Muscle layer of duodenum (tissue), 2 donors: ENCODE measurements at regions not wholly inside any gene's neighbourhood (a gene's known extent, or its start where the extent isn't known, plus 50 kb on each side); places are given as distances from the start of the nearest gene placed in this dataset.

Source experiments
- H3K27ac ChIP-seq: one replicate; pipeline ENCODE4 v1.7.0; 2013; ENCODE audit warnings: mild to moderate bottlenecking, low read length
- H3K27me3 ChIP-seq: one replicate; pipeline ENCODE4 v1.7.0; 2013; ENCODE audit warnings: low read depth, mild to moderate bottlenecking, control low read depth, low read length
- H3K36me3 ChIP-seq, 2 donors: one replicate each; pipeline ENCODE4 v1.7.0; 2013; ENCODE audit warnings: low read length in 2 of 2, control low read depth in 1 of 2, mild to moderate bottlenecking in 1 of 2; ENCODE audit not compliant: insufficient read depth in 2 of 2, control insufficient read depth in 1 of 2
- H3K4me1 ChIP-seq, 2 donors: one replicate each; pipeline ENCODE4 v1.7.0; 2013; ENCODE audit warnings: low read length in 2 of 2, mild to moderate bottlenecking in 2 of 2, control low read depth in 1 of 2, moderate library complexity in 1 of 2; ENCODE audit not compliant: insufficient read depth in 2 of 2, control insufficient read depth in 1 of 2
- H3K4me3 ChIP-seq, 2 donors: one replicate each; pipeline ENCODE4 v1.7.0; 2013; ENCODE audit warnings: low read length in 2 of 2, low read depth in 1 of 2, mild to moderate bottlenecking in 1 of 2
- H3K9me3 ChIP-seq, 2 donors: one replicate each; pipeline ENCODE4 v1.7.0; 2013; ENCODE audit warnings: low read length in 2 of 2, control low read depth in 1 of 2, mild to moderate bottlenecking in 1 of 2; ENCODE audit not compliant: control insufficient read depth in 1 of 2
- donor health status: healthy.

- H3K27ac ChIP-seq, result no peak overlapping the region
- no peaks in the 10 kb centered on the region for H3K4me1 ChIP-seq
- no peaks in the 10 kb centered on the region for H3K27me3 ChIP-seq
- H3K4me3 ChIP-seq, result no peak overlapping the region
- no peaks in the 10 kb centered on the region for H3K36me3 ChIP-seq
- no peaks in the 10 kb centered on the region for H3K9me3 ChIP-seq
Measured at GRCh38 chr2:239905884-239906654, 119.1 kb downstream of the NDUFA10 start.

GRCh38 chr2:239905306-239905705 is 119.8 kb downstream of the NDUFA10 start:
- no peaks in the 10 kb centered on the region for H3K4me1 ChIP-seq
- no peaks in the 10 kb centered on the region for H3K36me3 ChIP-seq
- H3K4me3 ChIP-seq, result no peak overlapping the region
- no peaks in the 10 kb centered on the region for H3K27me3 ChIP-seq
- H3K9me3 ChIP-seq, result no peaks in the 10 kb centered on the region
- H3K27ac ChIP-seq, result no peak overlapping the region

- Histone ChIP-seq H3K27me3 (no peaks in the 10 kb centered on the region), H3K9me3 (no peaks in the 10 kb centered on the region), H3K36me3 (no peaks in the 10 kb centered on the region), H3K4me3 (no peak overlapping the region), H3K27ac (no peak overlapping the region), H3K4me1 (no peaks in the 10 kb centered on the region)
Measured at GRCh38 chr2:239904496-239904895, 120.6 kb downstream of the NDUFA10 start.

GRCh38 chr2:239903803-239904202 is 121.3 kb downstream of the NDUFA10 start:
- H3K36me3 ChIP-seq, result no peaks in the 10 kb centered on the region
- no peaks in the 10 kb centered on the region for H3K4me1 ChIP-seq
- H3K9me3 ChIP-seq, result no peaks in the 10 kb centered on the region
- no peaks in the 10 kb centered on the region for H3K27me3 ChIP-seq
- no peak overlapping the region for H3K4me3 ChIP-seq
- no peak overlapping the region for H3K27ac ChIP-seq

DNA sequence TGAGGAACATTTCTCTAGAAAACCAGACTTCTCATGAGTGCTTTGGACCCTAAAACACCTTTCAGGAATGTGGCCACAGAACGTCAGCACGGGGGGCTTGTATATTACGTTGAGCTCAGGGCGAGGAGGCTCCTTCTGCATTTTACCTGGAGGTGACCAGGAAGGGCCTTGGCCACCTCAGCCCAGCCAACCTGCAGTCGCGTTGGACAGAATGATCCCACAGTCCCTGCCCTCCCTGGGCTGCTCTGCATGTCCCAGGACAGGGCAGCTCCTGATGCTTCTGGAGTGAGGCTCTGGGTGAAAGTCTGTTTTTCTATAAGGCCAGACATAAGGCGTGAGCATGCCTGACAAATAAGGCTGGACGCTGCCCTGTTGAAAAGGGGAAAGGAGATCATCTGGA is 121.9 kb downstream of the NDUFA10 start:
- no peaks in the 10 kb centered on the region for H3K36me3 ChIP-seq
- no peaks in the 10 kb centered on the region for H3K4me1 ChIP-seq
- no peak overlapping the region for H3K4me3 ChIP-seq
- H3K9me3 ChIP-seq, result no peaks in the 10 kb centered on the region
- H3K27ac ChIP-seq, result no peak overlapping the region
- H3K27me3 ChIP-seq, result no peaks in the 10 kb centered on the region

DNA sequence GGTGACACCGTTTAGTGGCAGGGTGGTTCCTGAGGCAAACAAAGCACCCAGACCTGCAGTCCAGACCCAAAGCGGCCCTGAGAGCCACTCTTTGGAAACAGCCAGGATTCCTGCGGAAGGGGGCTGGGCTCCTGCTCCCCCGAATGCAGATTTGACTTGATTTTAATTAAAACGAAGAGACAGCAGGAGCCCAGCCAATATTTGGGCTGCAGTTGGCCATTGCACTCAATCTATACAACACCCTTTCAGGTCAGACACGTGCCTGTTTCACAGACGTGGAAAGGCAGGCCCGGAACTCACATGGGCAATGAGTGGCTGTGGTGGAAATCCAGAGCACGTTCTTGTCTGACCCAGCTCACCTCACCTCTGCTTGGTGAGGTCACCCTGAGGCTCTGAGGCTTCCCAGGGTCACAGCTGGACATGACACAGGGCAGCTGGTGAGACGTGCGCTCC is 122.4 kb downstream of the NDUFA10 start:
- no peaks in the 10 kb centered on the region for H3K36me3 ChIP-seq
- H3K4me3 ChIP-seq, result no peak overlapping the region
- no peaks in the 10 kb centered on the region for H3K9me3 ChIP-seq
- no peak overlapping the region for H3K27ac ChIP-seq
- no peaks in the 10 kb centered on the region for H3K4me1 ChIP-seq
- H3K27me3 ChIP-seq, result no peaks in the 10 kb centered on the region

- Histone ChIP-seq H3K36me3 (no peaks in the 10 kb centered on the region), H3K27me3 (no peaks in the 10 kb centered on the region), H3K4me3 (no peak overlapping the region), H3K27ac (no peak overlapping the region), H3K4me1 (no peaks in the 10 kb centered on the region), H3K9me3 (no peaks in the 10 kb centered on the region)
Measured at GRCh38 chr2:239898292-239898925, 126.7 kb downstream of the NDUFA10 start.

DNA sequence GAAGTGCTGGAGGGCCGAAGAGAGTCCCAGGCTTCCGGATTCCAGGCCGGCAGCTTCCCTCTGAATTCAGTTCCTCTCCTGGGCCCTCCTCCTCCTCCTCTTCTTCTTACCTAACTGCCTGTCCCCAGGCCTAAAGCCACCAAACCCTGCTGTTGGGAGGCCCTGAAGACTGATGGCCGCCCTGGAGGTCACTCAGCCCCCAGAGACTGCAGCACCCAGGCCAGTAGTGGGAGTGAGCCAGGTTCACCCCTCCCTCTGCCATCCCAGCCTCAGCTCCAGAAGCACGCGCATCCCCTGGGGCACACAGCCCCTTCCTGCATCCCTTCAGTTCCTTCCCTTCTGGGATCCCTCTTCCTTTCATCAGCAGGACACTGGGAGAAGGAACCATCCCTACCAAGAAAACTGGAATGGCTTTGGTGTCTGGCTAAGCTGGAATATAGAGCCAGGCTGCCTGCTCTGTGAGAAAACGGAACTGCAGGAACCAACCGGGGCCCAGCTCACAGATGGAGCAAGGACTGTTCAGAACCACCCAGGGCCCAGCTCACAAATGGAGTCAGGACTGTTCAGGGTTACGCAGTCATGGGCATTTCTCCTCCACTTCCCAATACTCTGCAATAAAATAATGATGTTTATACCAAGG is 127.4 kb downstream of the NDUFA10 start:
- H3K4me3 ChIP-seq, result no peak overlapping the region
- H3K27ac ChIP-seq, result no peak overlapping the region
- H3K36me3 ChIP-seq, result no peaks in the 10 kb centered on the region
- H3K27me3 ChIP-seq, result no peaks in the 10 kb centered on the region
- H3K4me1 ChIP-seq, result no peaks in the 10 kb centered on the region
- H3K9me3 ChIP-seq, result no peaks in the 10 kb centered on the region

- H3K4me1 ChIP-seq, result no peaks in the 10 kb centered on the region
- no peaks in the 10 kb centered on the region for H3K27me3 ChIP-seq
- H3K4me3 ChIP-seq, result no peak overlapping the region
- H3K27ac ChIP-seq, result no peak overlapping the region
- H3K36me3 ChIP-seq, result no peaks in the 10 kb centered on the region
- no peaks in the 10 kb centered on the region for H3K9me3 ChIP-seq
Measured at GRCh38 chr2:239896075-239896474, 129.1 kb downstream of the NDUFA10 start.

GRCh38 chr2:239895669-239896068 is 129.5 kb downstream of the NDUFA10 start:
- Histone ChIP-seq H3K4me1 (no peaks in the 10 kb centered on the region), H3K9me3 (no peaks in the 10 kb centered on the region), H3K4me3 (no peak overlapping the region), H3K27me3 (no peaks in the 10 kb centered on the region), H3K27ac (no peak overlapping the region), H3K36me3 (no peaks in the 10 kb centered on the region)

GRCh38 chr2:239895116-239895515 is 130.0 kb downstream of the NDUFA10 start:
- no peaks in the 10 kb centered on the region for H3K27me3 ChIP-seq
- no peaks in the 10 kb centered on the region for H3K36me3 ChIP-seq
- no peaks in the 10 kb centered on the region for H3K9me3 ChIP-seq
- H3K27ac ChIP-seq, result no peak overlapping the region
- no peaks in the 10 kb centered on the region for H3K4me1 ChIP-seq
- H3K4me3 ChIP-seq, result no peak overlapping the region
